ENCODE measurements at regions not wholly inside any gene's neighbourhood (a gene's known extent, or its start where the extent isn't known, plus 50 kb on each side); places are given as distances from the start of the nearest gene placed in this dataset.

- intact Hi-C loops (cut with micrococcal nuclease; ENCODE audit: unreplicated experiment), result no loop called here
- Histone ChIP-seq H3K4me1 (ENCODE audit: insufficient read depth, low read length, poor library complexity, severe bottlenecking) (no peaks in the 10 kb centered on the region), H3K27ac (ENCODE audit: low read depth, low read length, poor library complexity, severe bottlenecking) (no peak overlapping the region), H3K4me3 (ENCODE audit: low read depth, low read length, poor library complexity, severe bottlenecking) (no peak overlapping the region), H3K36me3 (ENCODE audit: insufficient read depth, low read length, poor library complexity, severe bottlenecking) (no peaks in the 10 kb centered on the region), H3K27me3 (replicated peaks; ENCODE audit: insufficient read depth, low read depth, low read length, poor library complexity) (no peaks in the 10 kb centered on the region), H3K9me3 (ENCODE audit: low read depth, low read length, poor library complexity, severe bottlenecking) (no peaks in the 10 kb centered on the region)
- BruUV-seq (replicated peaks), result no TSS peak
- ChIA-PET CTCF (no interaction called here), POLR2A (ENCODE audit: low non-redundant PET) (no interaction called here)
- DNase-seq (ENCODE audit: low spot score), result no peak
- TF ChIP-seq EZH2 (IDR thresholded peaks at IDR 0.05; ENCODE audit: borderline replicate concordance, low read depth, low read length, poor library complexity, severe bottlenecking), result no peak
Measured at GRCh38 chr12:73307260-73307659, 1035.1 kb downstream of the TRHDE start.

GRCh38 chr12:73308079-73308478 lies 1035.9 kb downstream of the TRHDE start:
- no peaks in the 10 kb centered on the region for H3K4me1 ChIP-seq (ENCODE audit: insufficient read depth, low read length, poor library complexity, severe bottlenecking)
- ChIA-PET POLR2A (ENCODE audit: low non-redundant PET) (no interaction called here), CTCF (no interaction called here)
- DNase-seq (ENCODE audit: low spot score), result peak; percentile 5
- no peaks in the 10 kb centered on the region for H3K36me3 ChIP-seq (ENCODE audit: insufficient read depth, low read length, poor library complexity, severe bottlenecking)
- intact Hi-C loops (cut with micrococcal nuclease; ENCODE audit: unreplicated experiment), result no loop called here
- no TSS peak for BruUV-seq (replicated peaks)
- no peaks in the 10 kb centered on the region for H3K9me3 ChIP-seq (ENCODE audit: low read depth, low read length, poor library complexity, severe bottlenecking)
- TF ChIP-seq EZH2 (IDR thresholded peaks at IDR 0.05; ENCODE audit: borderline replicate concordance, low read depth, low read length, poor library complexity, severe bottlenecking), result no peak
- no peak for TF ChIP-seq CTCF (conservative IDR thresholded peaks at IDR 0.05; ENCODE audit: low read depth, low read length)
- H3K27ac ChIP-seq (ENCODE audit: low read depth, low read length, poor library complexity, severe bottlenecking), result no peak overlapping the region
- no peaks in the 10 kb centered on the region for H3K27me3 ChIP-seq (replicated peaks; ENCODE audit: insufficient read depth, low read depth, low read length, poor library complexity)
- H3K4me3 ChIP-seq (ENCODE audit: low read depth, low read length, poor library complexity, severe bottlenecking), result no peak overlapping the region

- no peak for TF ChIP-seq CTCF (conservative IDR thresholded peaks at IDR 0.05; ENCODE audit: low read depth, low read length)
- no peak for TF ChIP-seq EZH2 (IDR thresholded peaks at IDR 0.05; ENCODE audit: borderline replicate concordance, low read depth, low read length, poor library complexity, severe bottlenecking)
- DNase-seq (ENCODE audit: low spot score), result no peak
- intact Hi-C loops (cut with micrococcal nuclease; ENCODE audit: unreplicated experiment), result no loop called here
- H3K27ac ChIP-seq (ENCODE audit: low read depth, low read length, poor library complexity, severe bottlenecking), result no peak overlapping the region
- POLR2A ChIA-PET (ENCODE audit: low non-redundant PET), result no interaction called here
- H3K4me1 ChIP-seq (ENCODE audit: insufficient read depth, low read length, poor library complexity, severe bottlenecking), result no peaks in the 10 kb centered on the region
- no TSS peak for BruUV-seq (replicated peaks)
- H3K4me3 ChIP-seq (ENCODE audit: low read depth, low read length, poor library complexity, severe bottlenecking), result no peak overlapping the region
- no peaks in the 10 kb centered on the region for H3K27me3 ChIP-seq (replicated peaks; ENCODE audit: insufficient read depth, low read depth, low read length, poor library complexity)
- CTCF ChIA-PET, result no interaction called here
- H3K9me3 ChIP-seq (ENCODE audit: low read depth, low read length, poor library complexity, severe bottlenecking), result no peaks in the 10 kb centered on the region
- H3K36me3 ChIP-seq (ENCODE audit: insufficient read depth, low read length, poor library complexity, severe bottlenecking), result no peaks in the 10 kb centered on the region
Measured at GRCh38 chr12:73308747-73309146, 1036.6 kb downstream of the TRHDE start.

DNA sequence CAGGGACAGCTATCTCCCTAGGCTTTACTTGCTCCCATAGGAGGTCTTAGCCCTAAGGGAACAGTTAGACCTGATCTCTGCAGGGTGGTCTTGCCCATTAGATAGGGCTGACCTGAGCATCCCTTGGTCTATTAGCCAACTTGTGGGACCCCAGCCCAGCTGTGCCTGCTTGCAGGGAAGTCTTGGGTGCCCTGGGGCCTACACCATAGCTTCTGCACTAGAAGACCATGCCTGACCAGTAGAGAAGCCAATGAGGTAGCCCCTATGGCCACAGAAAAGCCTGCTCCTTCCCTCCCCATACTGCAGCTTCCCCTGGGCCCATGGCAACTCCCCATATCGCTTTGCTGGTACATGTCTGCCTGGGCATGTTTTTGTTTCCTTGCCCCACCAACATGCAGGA lies 1049.1 kb downstream of the TRHDE start:
- no peaks in the 10 kb centered on the region for H3K36me3 ChIP-seq (ENCODE audit: insufficient read depth, low read length, poor library complexity, severe bottlenecking)
- TF ChIP-seq CTCF (conservative IDR thresholded peaks at IDR 0.05; ENCODE audit: low read depth, low read length), result no peak
- no peak for TF ChIP-seq EZH2 (IDR thresholded peaks at IDR 0.05; ENCODE audit: borderline replicate concordance, low read depth, low read length, poor library complexity, severe bottlenecking)
- H3K27me3 ChIP-seq (replicated peaks; ENCODE audit: insufficient read depth, low read depth, low read length, poor library complexity), result no peaks in the 10 kb centered on the region
- H3K27ac ChIP-seq (ENCODE audit: low read depth, low read length, poor library complexity, severe bottlenecking), result no peak overlapping the region
- intact Hi-C loops (cut with micrococcal nuclease; ENCODE audit: unreplicated experiment), result no loop called here
- H3K4me1 ChIP-seq (ENCODE audit: insufficient read depth, low read length, poor library complexity, severe bottlenecking), result no peaks in the 10 kb centered on the region
- H3K4me3 ChIP-seq (ENCODE audit: low read depth, low read length, poor library complexity, severe bottlenecking), result no peak overlapping the region
- H3K9me3 ChIP-seq (ENCODE audit: low read depth, low read length, poor library complexity, severe bottlenecking), result peaks cover 12% of the 10 kb centered on the region
- ChIA-PET CTCF (no interaction called here), POLR2A (ENCODE audit: low non-redundant PET) (no interaction called here)
- BruUV-seq (replicated peaks), result no TSS peak
- DNase-seq (ENCODE audit: low spot score), result no peak

All from A673 (cell line).